GM19395 (cell line): ENCODE measurements at regions not wholly inside any gene's neighbourhood (a gene's known extent, or its start where the extent isn't known, plus 50 kb on each side); places are given as distances from the start of the nearest gene placed in this dataset.
"Not testable (repeated sequence)": the region's sequence is repeated elsewhere in the genome, so short reads cannot be mapped to it uniquely, and the experiment has no call there.

Experiments used
- ATAC-seq: cut with Tn5 transposase; IDR thresholded peaks from one replicate; pipeline ENCODE4 v1.9.1; 2021; ENCODE audit warnings: mild to moderate bottlenecking, moderate library complexity; ENCODE audit not compliant: unreplicated experiment

- ATAC-seq = no peak
Observed at GRCh38 chr1:229138058-229138457, 132.9 kb upstream of the RAB4A start.

GRCh38 chr1:229139331-229140118 is 131.4 kb upstream of the RAB4A start:
- ATAC-seq = peak; percentile 72

- no peak for ATAC-seq
Observed at GRCh38 chr1:229140119-229140396, 130.9 kb upstream of the RAB4A start.

- no peak for ATAC-seq
Observed at GRCh38 chr1:229141271-229141670, 129.6 kb upstream of the RAB4A start.

- ATAC-seq = no peak
Observed at GRCh38 chr1:229141689-229142377, 129.1 kb upstream of the RAB4A start.

- ATAC-seq = no peak
Observed at GRCh38 chr1:229142471-229142870, 128.4 kb upstream of the RAB4A start.

GRCh38 chr1:229146647-229147046 is 124.3 kb upstream of the RAB4A start:
- ATAC-seq = no peak

GRCh38 chr1:229147072-229147471 is 123.8 kb upstream of the RAB4A start:
- ATAC-seq = no peak

- no peak for ATAC-seq
Observed at GRCh38 chr1:229148041-229148671, 122.8 kb upstream of the RAB4A start.

- no peak for ATAC-seq
Observed at GRCh38 chr1:229148743-229149142, 122.2 kb upstream of the RAB4A start.

- no peak for ATAC-seq
Observed at GRCh38 chr1:229149435-229149834, 121.5 kb upstream of the RAB4A start.

GRCh38 chr1:229150518-229150917 is 120.4 kb upstream of the RAB4A start:
- ATAC-seq = no peak

- ATAC-seq = not testable (repeated sequence)
Observed at GRCh38 chr1:229151412-229151811, 119.5 kb upstream of the RAB4A start.

- ATAC-seq = no peak
Observed at GRCh38 chr1:229152311-229152710, 118.6 kb upstream of the RAB4A start.

GRCh38 chr1:229153955-229154548 is 116.9 kb upstream of the RAB4A start:
- ATAC-seq = no peak

GRCh38 chr1:229154811-229155210 is 116.1 kb upstream of the RAB4A start:
- ATAC-seq = no peak

GRCh38 chr1:229155472-229155871 is 115.4 kb upstream of the RAB4A start:
- ATAC-seq = no peak

- no peak for ATAC-seq
Observed at GRCh38 chr1:229156872-229157271, 114.0 kb upstream of the RAB4A start.

- no peak for ATAC-seq
Observed at GRCh38 chr1:229157480-229157879, 113.4 kb upstream of the RAB4A start.

GRCh38 chr1:229158341-229158921 is 112.5 kb upstream of the RAB4A start:
- ATAC-seq = no peak

GRCh38 chr1:229158927-229159326 is 112.0 kb upstream of the RAB4A start:
- no peak for ATAC-seq
